BLaER1 treated with 17β-estradiol and CSF1 and Interleukin-3, amounts not matched to agents 10 nM and 100 nM (cell line): ENCODE measurements at regions not wholly inside any gene's neighbourhood (a gene's known extent, or its start where the extent isn't known, plus 50 kb on each side); places are given as distances from the start of the nearest gene placed in this dataset.

ENCODE experiments used
- H3K27ac ChIP-seq, 11 experiments: shearing (Covaris generic); formaldehyde crosslinking; 2 replicates each; pipeline ENCODE4 v1.8.1; 2022
- H3K27me3 ChIP-seq, 11 experiments: shearing (Covaris generic); formaldehyde crosslinking; 2 replicates each; pipeline ENCODE4 v1.8.1; 2022
- H3K36me3 ChIP-seq, 11 experiments: shearing (Covaris generic); formaldehyde crosslinking; 2 replicates each; pipeline ENCODE4 v1.8.1; 2022
- H3K4me1 ChIP-seq, 10 experiments: shearing (Covaris generic); formaldehyde crosslinking; 2 replicates each; pipeline ENCODE4 v1.8.1; 2022
- H3K4me2 ChIP-seq, 11 experiments: shearing (Covaris generic); formaldehyde crosslinking; 2 replicates each; pipeline ENCODE4 v1.8.1; 2022
- H3K4me3 ChIP-seq, 10 experiments: shearing (Covaris generic); formaldehyde crosslinking; 2 replicates each; pipeline ENCODE4 v1.8.1; 2022
- H3K9ac ChIP-seq, 11 experiments: shearing (Covaris generic); formaldehyde crosslinking; 2 replicates each; pipeline ENCODE4 v1.8.1; 2022
- H3K9me3 ChIP-seq, 11 experiments: shearing (Covaris generic); formaldehyde crosslinking; replicated peaks in 1 of 11; 2 replicates each; pipeline ENCODE4 v1.8.1; 2022
- H4K20me1 ChIP-seq, 11 experiments: shearing (Covaris generic); formaldehyde crosslinking; 2 replicates each; pipeline ENCODE4 v1.8.1; 2022
- Cebpa-rat ChIP-seq, 11 experiments: shearing (Covaris generic); IDR thresholded peaks; 2 replicates each; pipeline ENCODE4 v1.8.1; 2022

DNA sequence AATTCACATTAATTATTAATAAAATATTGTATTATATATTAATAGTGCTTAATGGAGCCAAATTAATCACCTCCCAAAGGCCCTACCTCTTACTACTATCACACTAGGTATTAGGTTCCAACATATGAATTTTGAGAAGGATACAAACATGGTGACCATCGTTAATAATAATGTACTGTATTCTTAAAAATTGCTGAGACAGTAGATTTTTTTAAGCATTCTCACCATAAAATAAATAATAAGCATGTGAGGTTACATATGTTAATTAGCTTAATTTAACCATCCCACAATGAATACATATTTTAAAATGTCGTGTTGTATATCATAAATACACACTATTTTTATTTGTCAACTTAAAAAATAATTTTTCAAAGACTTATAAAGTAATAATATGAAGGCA, 299.2 kb upstream of the NR5A2 start:
- Histone ChIP-seq H3K27me3 (no peaks in the 10 kb centered on the region), H3K9ac (no peak overlapping the region), H4K20me1 (no peaks in the 10 kb centered on the region), H3K9me3 (no peaks in the 10 kb centered on the region; a peak in 1 of 22 replicates), H3K27ac (no peak overlapping the region), H3K36me3 (no peaks in the 10 kb centered on the region), H3K4me2 (no peak overlapping the region), H3K4me3 (no peak overlapping the region), H3K4me1 (no peaks in the 10 kb centered on the region)
- no peak for TF ChIP-seq Cebpa-rat (IDR thresholded peaks at IDR 0.05)

DNA sequence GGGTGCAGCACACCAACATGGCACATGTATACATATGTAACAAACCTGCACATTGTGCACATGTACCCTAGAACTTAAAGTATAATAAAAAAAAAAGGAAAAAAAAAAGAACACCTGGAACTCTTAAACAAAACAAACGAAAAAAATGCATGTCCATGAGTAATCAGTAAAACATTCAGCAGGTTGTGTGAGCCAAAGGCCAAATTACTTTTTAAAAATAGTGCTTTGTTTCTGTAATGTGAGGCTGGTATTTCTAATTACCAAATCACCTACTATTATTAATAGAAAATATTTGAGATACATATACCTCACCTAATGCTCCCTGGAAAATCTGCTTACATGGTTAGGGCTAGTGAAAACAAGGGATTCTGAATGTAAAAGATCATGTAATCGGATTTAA, 294.4 kb upstream of the NR5A2 start:
- H3K9ac ChIP-seq = no peak overlapping the region
- no peak overlapping the region for H3K4me3 ChIP-seq
- peaks cover 0 to 9% (median 0%) of the 10 kb centered on the region in 10 experiments; a peak in 1 of 20 replicates for H3K4me1 ChIP-seq
- no peaks in the 10 kb centered on the region for H3K36me3 ChIP-seq
- no peak overlapping the region for H3K4me2 ChIP-seq
- TF ChIP-seq Cebpa-rat (IDR thresholded peaks at IDR 0.05) = no peak
- H3K27me3 ChIP-seq = no peaks in the 10 kb centered on the region
- no peaks in the 10 kb centered on the region; a peak in 1 of 22 replicates for H3K9me3 ChIP-seq
- no peaks in the 10 kb centered on the region for H4K20me1 ChIP-seq
- no peak overlapping the region for H3K27ac ChIP-seq

DNA sequence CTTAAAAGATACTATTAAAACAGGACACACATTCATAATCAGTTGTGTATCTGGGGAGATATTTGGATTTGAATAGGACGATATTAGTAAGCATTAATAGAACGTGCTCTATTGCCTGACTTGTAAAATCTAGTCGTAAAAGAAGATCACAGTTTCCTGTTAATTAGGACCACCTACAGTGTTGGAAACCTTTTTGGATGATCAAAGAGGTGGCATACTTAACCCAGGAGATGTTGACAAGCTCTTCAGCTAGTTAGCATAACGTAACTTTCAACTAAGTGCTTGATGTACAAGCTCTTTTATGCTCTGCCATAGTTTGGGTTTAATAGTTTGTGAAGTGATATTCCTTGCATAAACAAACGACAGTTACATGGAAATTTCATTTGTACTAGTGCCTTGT, 293.3 kb upstream of the NR5A2 start:
- Histone ChIP-seq H3K27ac (no peak overlapping the region), H3K36me3 (no peaks in the 10 kb centered on the region), H3K27me3 (no peaks in the 10 kb centered on the region), H3K4me2 (no peak overlapping the region), H3K4me1 (peaks cover 0 to 9% (median 0%) of the 10 kb centered on the region in 10 experiments; a peak in 1 of 20 replicates), H4K20me1 (no peaks in the 10 kb centered on the region), H3K9me3 (no peaks in the 10 kb centered on the region; a peak in 1 of 22 replicates), H3K4me3 (no peak overlapping the region), H3K9ac (no peak overlapping the region)
- no peak for TF ChIP-seq Cebpa-rat (IDR thresholded peaks at IDR 0.05)

DNA sequence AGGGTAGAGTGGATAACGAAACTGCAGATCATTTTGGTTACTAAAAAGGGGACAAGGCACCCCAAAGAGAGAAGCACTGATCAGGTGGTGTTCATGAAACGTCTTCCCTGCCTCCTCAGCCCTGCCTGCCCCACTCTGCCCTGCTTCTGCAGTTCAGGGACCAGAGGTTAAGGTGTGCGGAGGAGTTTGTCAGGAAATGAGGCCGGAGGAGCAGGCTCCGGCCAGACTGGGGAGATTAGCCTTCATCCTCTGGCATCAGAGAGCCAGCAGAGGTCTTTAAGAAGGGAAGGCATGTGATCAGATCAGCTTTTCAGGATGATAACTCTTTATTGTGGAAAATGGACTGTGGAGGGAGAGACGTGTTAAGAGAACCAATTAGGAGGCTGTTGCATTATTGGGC, 291.9 kb upstream of the NR5A2 start:
- TF ChIP-seq Cebpa-rat (IDR thresholded peaks at IDR 0.05) = no peak
- H3K4me2 ChIP-seq = no peak overlapping the region
- H3K36me3 ChIP-seq = no peaks in the 10 kb centered on the region
- H3K27me3 ChIP-seq = no peaks in the 10 kb centered on the region
- H3K4me1 ChIP-seq = peaks cover 0 to 18% (median 0%) of the 10 kb centered on the region in 10 experiments; a peak in 3 of 20 replicates
- no peak overlapping the region for H3K27ac ChIP-seq
- H3K9ac ChIP-seq = no peak overlapping the region
- no peak overlapping the region for H3K4me3 ChIP-seq
- no peaks in the 10 kb centered on the region; a peak in 1 of 22 replicates for H3K9me3 ChIP-seq
- no peaks in the 10 kb centered on the region for H4K20me1 ChIP-seq

DNA sequence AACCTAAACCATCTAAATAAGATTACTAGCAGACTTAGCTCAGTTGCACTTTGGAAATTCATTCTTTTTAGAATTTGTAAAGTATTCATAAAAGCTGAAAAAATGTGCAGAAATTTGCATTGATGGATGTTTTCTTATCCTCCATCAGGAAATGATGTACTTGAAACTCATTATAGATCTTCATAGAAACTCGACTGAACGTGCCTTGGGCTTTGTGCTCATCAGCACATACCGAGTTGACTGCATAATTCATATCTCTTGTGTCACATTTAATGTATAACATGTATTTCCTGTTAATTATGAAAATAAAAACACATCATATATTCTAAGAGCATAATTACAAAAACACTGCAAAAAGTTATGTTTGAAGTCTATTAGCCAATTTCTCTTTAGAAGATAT, 290.9 kb upstream of the NR5A2 start:
- no peak overlapping the region for H3K4me3 ChIP-seq
- H3K27me3 ChIP-seq = no peaks in the 10 kb centered on the region
- no peaks in the 10 kb centered on the region for H4K20me1 ChIP-seq
- no peak overlapping the region for H3K9ac ChIP-seq
- no peak for TF ChIP-seq Cebpa-rat (IDR thresholded peaks at IDR 0.05)
- H3K4me1 ChIP-seq = peaks cover 0 to 28% (median under 1%) of the 10 kb centered on the region in 10 experiments; a peak in 8 of 20 replicates
- H3K4me2 ChIP-seq = no peak overlapping the region
- H3K36me3 ChIP-seq = no peaks in the 10 kb centered on the region
- H3K27ac ChIP-seq = no peak overlapping the region
- no peaks in the 10 kb centered on the region for H3K9me3 ChIP-seq

DNA sequence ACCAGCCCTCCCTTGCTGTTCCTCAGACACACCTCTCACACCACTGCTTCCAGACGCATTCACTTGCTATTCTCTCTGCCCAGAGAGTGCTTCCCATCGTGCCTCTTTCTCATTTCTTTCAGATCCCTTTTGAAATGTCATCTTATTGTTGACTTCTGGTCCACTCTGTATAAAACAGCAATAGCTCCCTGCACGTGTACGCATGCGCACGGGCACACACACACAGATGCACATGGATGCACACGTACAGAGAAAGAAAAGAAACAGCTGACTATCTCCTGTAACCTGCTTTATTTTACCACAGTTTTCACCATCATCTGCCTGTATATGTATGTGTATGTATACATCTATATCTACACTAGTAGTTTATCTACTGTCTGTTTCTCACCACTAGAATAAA, 285.9 kb upstream of the NR5A2 start:
- H3K27ac ChIP-seq = peak overlapping the region in 6 of 11 experiments; percentile 19 to 76 (median 60); a peak in 8 of 22 replicates
- H3K9me3 ChIP-seq = no peaks in the 10 kb centered on the region

DNA sequence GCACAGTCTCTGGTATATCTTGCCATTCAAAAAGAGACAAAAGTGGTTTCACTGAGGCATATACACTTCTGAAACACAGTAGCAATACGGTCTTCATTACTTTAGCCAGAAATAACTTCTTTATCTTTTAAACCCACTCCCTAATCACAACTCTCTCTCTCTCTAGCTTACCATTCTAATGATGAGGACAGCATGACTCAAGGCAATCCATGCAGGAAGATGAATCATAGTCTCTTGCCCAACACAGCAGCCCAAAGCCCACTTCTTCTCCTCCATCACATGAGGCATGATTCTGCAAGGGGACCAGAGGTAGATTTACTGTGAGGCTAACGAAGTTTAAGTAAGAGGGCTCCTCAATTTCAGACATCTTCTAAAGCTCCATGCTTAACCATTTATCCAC, 285.0 kb upstream of the NR5A2 start:
- Histone ChIP-seq H3K4me1 (peaks cover 0 to 59% (median 17%) of the 10 kb centered on the region in 10 experiments; a peak in 13 of 20 replicates), H3K9me3 (no peaks in the 10 kb centered on the region), H4K20me1 (no peaks in the 10 kb centered on the region), H3K36me3 (no peaks in the 10 kb centered on the region), H3K27ac (peak overlapping the region in 7 of 11 experiments; percentile 19 to 76 (median 53); a peak in 11 of 22 replicates), H3K4me3 (no peak overlapping the region), H3K9ac (peak overlapping the region in 2 of 11 experiments; percentile 31 to 48; a peak in 2 of 22 replicates), H3K4me2 (peak overlapping the region in 6 of 11 experiments; percentile 46 to 73 (median 62); a peak in 12 of 22 replicates), H3K27me3 (no peaks in the 10 kb centered on the region)
- peak in 6 of 11 experiments; percentile 23 to 90 (median 62); a peak in 8 of 22 replicates for TF ChIP-seq Cebpa-rat (IDR thresholded peaks at IDR 0.05)

More for the DNA sequence above, 285.9 kb upstream of the NR5A2 start:
- Histone ChIP-seq H3K4me2 (peak overlapping the region in 5 of 11 experiments; percentile 46 to 73 (median 66); a peak in 10 of 22 replicates), H3K36me3 (no peaks in the 10 kb centered on the region), H3K27me3 (no peaks in the 10 kb centered on the region), H3K9ac (no peak overlapping the region), H3K4me1 (peaks cover 0 to 65% (median 17%) of the 10 kb centered on the region in 10 experiments; a peak in 13 of 20 replicates), H3K4me3 (no peak overlapping the region), H4K20me1 (no peaks in the 10 kb centered on the region)
- TF ChIP-seq Cebpa-rat (IDR thresholded peaks at IDR 0.05) = no peak

DNA sequence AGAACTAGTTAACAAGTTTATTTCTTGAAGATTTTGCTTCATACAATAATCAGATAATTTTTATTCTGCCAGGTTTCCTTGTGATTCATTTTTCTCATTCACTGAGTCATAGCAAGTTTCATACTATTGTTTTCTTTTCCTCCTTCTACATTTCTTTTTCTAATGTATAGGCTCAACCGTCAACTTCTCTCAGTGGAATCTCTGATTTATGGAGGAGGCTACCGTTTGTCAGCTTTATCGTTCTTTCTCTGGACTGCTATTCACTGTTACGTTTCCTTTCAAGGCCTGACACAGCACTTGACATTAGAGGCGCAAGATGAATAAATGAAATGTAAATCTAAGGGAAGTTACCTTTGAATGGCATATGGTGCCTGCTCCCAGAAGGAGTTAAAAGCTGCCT, 284.3 kb upstream of the NR5A2 start:
- no peaks in the 10 kb centered on the region for H4K20me1 ChIP-seq

DNA sequence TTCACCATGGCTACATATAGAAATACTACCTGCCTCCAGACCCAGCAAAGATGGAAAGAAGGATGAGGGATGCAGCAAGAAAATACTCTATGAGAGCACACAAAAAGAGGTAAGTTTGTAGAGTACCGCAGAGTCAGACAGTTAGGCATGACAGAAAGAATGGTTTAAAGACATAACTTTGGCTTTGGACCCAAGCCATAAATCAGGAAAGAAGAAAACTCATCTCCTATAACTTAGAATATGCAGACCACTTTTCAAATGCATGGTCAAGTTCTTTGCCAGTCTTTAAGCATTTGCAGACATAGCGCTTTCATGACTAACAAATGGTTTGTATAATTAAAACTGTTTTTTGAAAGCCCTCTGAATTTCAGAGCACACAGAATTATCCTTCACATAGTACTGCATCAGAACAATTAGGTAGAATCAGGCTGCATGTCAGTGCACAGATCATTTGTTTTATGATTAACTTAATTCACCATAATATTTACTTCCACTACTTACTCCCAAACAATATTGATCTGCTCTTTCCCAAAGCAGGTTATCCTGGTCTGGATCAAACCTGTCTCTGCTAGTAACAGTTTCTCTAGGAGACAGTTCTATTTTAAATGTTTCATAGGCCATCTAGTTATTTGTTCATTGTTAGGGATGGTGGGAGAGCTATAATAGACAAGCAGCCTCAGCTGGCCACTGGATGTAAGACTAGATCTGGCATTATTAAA, 280.7 kb upstream of the NR5A2 start:
- Histone ChIP-seq H3K4me1 (peaks cover 0 to 42% (median 16%) of the 10 kb centered on the region in 10 experiments; a peak in 13 of 20 replicates), H3K27ac (no peak overlapping the region), H4K20me1 (no peaks in the 10 kb centered on the region), H3K4me2 (no peak overlapping the region), H3K4me3 (no peak overlapping the region), H3K27me3 (no peaks in the 10 kb centered on the region), H3K9me3 (no peaks in the 10 kb centered on the region), H3K9ac (no peak overlapping the region), H3K36me3 (no peaks in the 10 kb centered on the region)
- no peak for TF ChIP-seq Cebpa-rat (IDR thresholded peaks at IDR 0.05)

More for the DNA sequence above, 284.3 kb upstream of the NR5A2 start:
- Histone ChIP-seq H3K4me2 (peak overlapping the region in 6 of 11 experiments; percentile 46 to 73 (median 62); a peak in 10 of 22 replicates), H3K27me3 (no peaks in the 10 kb centered on the region), H3K36me3 (no peaks in the 10 kb centered on the region), H3K4me1 (peaks cover 0 to 59% (median 17%) of the 10 kb centered on the region in 10 experiments; a peak in 13 of 20 replicates), H3K9me3 (no peaks in the 10 kb centered on the region), H3K4me3 (no peak overlapping the region), H3K9ac (no peak overlapping the region), H3K27ac (peak overlapping the region in 7 of 11 experiments; percentile 1 to 76 (median 53); a peak in 10 of 22 replicates)
- no peak for TF ChIP-seq Cebpa-rat (IDR thresholded peaks at IDR 0.05)
